K562 (cell line): ENCODE measurements at regions not wholly inside any gene's neighbourhood (a gene's known extent, or its start where the extent isn't known, plus 50 kb on each side); places are given as distances from the start of the nearest gene placed in this dataset.

ENCODE experiments used
- ADNP ChIP-seq: fragments of 200-800 bp; sonication (Bioruptor generic); IDR thresholded peaks from 2 replicates; pipeline ENCODE4 v1.6.1; 2016; ENCODE audit warnings: missing genetic modification characterization, missing compliant biosample characterization
- CBFA2T3 ChIP-seq: fragments of 450-650 bp; IDR thresholded peaks from 2 replicates; pipeline ENCODE4 v1.6.1; 2017
- KDM1A ChIP-seq, 2 experiments: fragments of 450-650 bp; IDR thresholded peaks; 2 replicates each; pipeline ENCODE4 v1.6.1; 2016; ENCODE audit warnings: mild to moderate bottlenecking in 2 of 2
- NKRF ChIP-seq: fragments of 450-650 bp; IDR thresholded peaks from 2 replicates; pipeline ENCODE4 v1.6.1; 2016; ENCODE audit warnings: borderline replicate concordance
- TEAD4 ChIP-seq, 2 experiments: sonication (generic) in 1 of 2; formaldehyde crosslinking in 1 of 2; IDR thresholded peaks; 2 replicates each; pipeline versions ENCODE4 v1.6.1 to v1.8.0; 2012 to 2022; ENCODE audit warnings: borderline replicate concordance in 1 of 2, inconsistent platforms in 1 of 2, low read length in 1 of 2, mild to moderate bottlenecking in 1 of 2, missing genetic modification reagents in 1 of 2
- TOE1 ChIP-seq, 2 experiments: fragments of 450-650 bp in 1 of 2; sonication (generic) in 1 of 2; formaldehyde crosslinking in 1 of 2; IDR thresholded peaks; 2 replicates each; pipeline versions ENCODE4 v1.7.1 to v1.8.0; 2016 to 2022; ENCODE audit warnings: borderline replicate concordance in 2 of 2, mild to moderate bottlenecking in 2 of 2, antibody characterized with exemption in 1 of 2, inconsistent platforms in 1 of 2, low read depth in 1 of 2, missing genetic modification reagents in 1 of 2, moderate library complexity in 1 of 2
- ZFPM2 ChIP-seq: fragments of 250-450 bp; sonication (Bioruptor Pico); IDR thresholded peaks from 2 replicates; pipeline ENCODE4 v1.5.1; 2022; ENCODE audit warnings: mild to moderate bottlenecking
- ZNF384 ChIP-seq: IDR thresholded peaks from 2 replicates; pipeline ENCODE4 v1.6.1; 2012; ENCODE audit warnings: low read depth, low read length, improper control_type of control experiment
- TF ChIP-seq, protein P1 (sequence below), 3 experiments: fragments of 200-800 bp in 1 of 3; sonication (Bioruptor generic) in 1 of 3; sonication (generic) in 1 of 3; formaldehyde crosslinking in 1 of 3; IDR thresholded peaks; 2 replicates each; pipeline versions ENCODE4 v1.6.1 to v1.8.0; 2016 to 2022; ENCODE audit warnings: mild to moderate bottlenecking in 2 of 3, missing compliant biosample characterization in 2 of 3, missing genetic modification characterization in 2 of 3, missing genetic modification reagents in 1 of 3

GRCh38 chr4:152158225-152158624, 377.7 kb downstream of the FBXW7 start (continued):
- TF ChIP-seq NKRF (no peak), KDM1A (IDR thresholded peaks at IDR 0.05) (no peak), ZFPM2 (no peak), CBFA2T3 (no peak), ADNP (no peak), ZNF384 (no peak), TOE1 (IDR thresholded peaks at IDR 0.05; ENCODE audit: borderline replicate concordance) (no peak), TOE1 (CRISPR knock-in tag; IDR thresholded peaks at IDR 0.05; ENCODE audit: borderline replicate concordance, low read depth) (no peak), TEAD4 (IDR thresholded peaks at IDR 0.05; ENCODE audit: low read length) (no peak), TEAD4 (CRISPR knock-in tag; IDR thresholded peaks at IDR 0.05; ENCODE audit: borderline replicate concordance) (no peak)
- TF ChIP-seq, protein P1, sequence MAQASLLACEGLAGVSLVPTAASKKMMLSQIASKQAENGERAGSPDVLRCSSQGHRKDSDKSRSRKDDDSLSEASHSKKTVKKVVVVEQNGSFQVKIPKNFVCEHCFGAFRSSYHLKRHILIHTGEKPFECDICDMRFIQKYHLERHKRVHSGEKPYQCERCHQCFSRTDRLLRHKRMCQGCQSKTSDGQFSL (CRISPR knock-in tag; IDR thresholded peaks at IDR 0.05) = no peak
- TF ChIP-seq, protein P1 (tag; IDR thresholded peaks at IDR 0.05) = no peak
- TF ChIP-seq, all 486 proteins: peak for 0
